SW480 (cell line): ENCODE measurements at regions not wholly inside any gene's neighbourhood (a gene's known extent, or its start where the extent isn't known, plus 50 kb on each side); places are given as distances from the start of the nearest gene placed in this dataset.

Source experiments
- DNase-seq: peaks from one replicate; pipeline ENCODE4 v3.0.0-alpha.2; 2016; ENCODE audit warnings: low spot score

- no peak for DNase-seq
Measured at GRCh38 chr20:24718277-24718676, 230.8 kb upstream of the CST7 start.

GRCh38 chr20:24718696-24719095 lies 230.4 kb upstream of the CST7 start:
- no peak for DNase-seq

- no peak for DNase-seq
Measured at GRCh38 chr20:24720957-24721356, 228.1 kb upstream of the CST7 start.

GRCh38 chr20:24721891-24722568 lies 227.0 kb upstream of the CST7 start:
- no peak for DNase-seq

DNA sequence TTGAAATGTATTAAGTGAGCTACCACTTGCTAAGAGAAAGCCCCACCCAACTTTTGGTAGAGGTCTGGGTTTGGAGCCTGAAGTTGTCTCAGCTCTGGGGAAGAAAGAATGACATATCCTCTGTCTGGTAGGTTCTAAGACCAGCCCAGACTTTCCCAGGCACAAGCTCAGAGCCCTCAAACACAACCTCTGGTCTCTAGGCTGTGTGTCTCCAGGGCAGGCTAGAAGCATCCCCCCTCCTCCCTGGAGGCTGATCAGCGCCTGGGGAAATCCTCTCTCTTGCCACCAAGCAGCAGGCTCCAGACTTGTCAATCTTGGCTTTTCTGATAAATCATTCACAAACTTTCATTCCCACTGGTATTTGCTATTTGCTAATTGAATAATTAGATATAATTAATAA lies 226.5 kb upstream of the CST7 start:
- DNase-seq: no peak

DNA sequence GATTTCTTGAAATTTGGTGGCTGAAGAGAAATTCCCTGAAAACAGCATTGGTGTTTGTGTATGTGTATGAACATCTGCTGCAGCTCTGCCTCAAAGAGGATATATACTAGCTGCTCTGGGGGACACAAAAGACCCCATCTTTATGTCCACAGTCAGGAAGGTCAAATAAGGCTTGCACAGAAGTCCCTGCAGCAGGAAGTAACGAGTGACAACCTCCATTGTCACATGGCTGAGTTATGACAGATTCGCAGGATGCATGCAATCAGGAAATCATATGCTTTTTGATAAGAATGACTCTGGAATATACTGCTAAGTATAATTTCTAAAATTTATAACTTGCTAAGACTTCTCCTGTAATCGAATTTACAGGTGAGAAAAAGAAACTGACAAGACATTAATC lies 225.9 kb upstream of the CST7 start:
- no peak for DNase-seq

DNA sequence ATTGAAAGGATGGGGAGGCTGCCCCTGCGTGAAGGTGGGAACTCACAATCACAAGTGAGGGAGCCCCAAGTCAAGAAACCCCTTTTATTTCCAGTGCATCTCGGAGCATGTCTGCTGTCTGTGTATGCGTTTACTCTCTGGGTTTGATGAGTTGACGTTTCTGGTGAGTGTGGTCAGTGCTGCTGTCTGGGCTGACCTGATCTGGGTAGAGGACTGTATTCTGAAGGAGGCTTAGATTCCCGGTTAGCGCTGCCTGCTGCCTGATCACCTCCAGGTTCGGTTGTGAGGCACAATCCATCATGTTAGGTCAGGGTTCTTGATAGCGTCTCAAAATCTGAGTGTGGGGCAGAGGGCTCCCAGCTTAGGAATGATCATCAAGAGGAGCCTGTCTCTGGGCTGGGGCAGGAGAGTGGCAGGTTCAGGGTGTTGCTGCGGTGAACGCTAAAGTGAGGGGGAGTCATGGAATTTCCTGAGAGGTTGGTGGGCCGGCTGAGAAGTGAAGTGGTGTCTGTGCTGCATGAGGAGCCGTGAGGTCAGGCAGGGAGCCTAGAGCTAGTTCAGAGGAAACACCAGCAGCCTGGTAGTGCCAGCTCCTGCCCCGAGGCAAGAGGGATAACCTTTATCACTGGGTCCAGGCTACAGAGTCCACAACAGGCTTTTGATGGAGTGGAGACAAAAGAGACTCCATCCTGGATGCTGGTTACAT lies 225.3 kb upstream of the CST7 start:
- DNase-seq: no peak

DNA sequence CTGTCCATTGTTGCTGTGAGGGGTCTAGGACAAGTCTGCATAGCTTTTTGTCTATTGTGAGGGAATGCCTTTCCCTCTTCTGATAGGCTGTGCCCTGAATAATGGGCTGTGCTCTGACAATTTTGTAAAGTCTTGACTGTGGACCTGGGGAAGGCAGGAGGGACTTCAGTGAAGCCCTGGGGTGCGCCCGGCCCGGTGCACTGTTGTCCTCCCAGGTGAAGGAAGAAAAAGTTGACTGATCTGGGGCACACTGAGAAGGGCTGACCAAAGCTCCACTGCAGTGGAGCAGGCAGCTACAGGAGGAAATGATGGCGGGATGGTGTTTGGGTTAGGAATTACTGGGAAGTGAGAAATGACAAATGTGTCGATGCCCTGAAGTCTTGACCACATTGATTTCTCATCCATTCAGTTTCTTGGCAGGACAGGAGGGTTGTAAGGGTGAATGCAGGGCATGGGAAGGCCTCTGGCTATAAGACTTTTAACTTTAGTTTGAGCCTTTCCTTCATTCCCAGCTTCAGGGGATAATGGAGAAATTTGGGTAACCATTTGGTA lies 224.0 kb upstream of the CST7 start:
- DNase-seq: no peak

DNA sequence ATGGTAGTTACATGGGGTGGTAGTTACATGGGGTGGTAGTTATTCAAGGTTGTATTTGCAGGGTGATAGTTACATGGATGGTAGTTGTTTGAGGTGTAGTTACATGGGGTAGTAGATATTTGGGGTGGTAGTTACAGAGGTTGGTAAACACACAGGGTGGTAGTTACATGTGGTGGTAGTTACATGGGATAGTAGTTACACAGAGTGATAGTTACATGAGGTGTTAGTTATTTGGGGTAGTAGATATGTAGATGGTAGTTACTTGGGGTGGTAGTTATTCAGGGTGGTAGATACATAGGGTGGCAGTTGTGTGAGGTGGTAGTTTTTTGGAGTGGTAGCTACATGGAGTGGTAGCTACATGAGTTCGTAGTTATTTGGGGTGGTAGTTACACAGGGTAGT lies 221.3 kb upstream of the CST7 start:
- no peak for DNase-seq

- DNase-seq: no peak
Measured at GRCh38 chr20:24729896-24730605, 219.0 kb upstream of the CST7 start.

- DNase-seq: no peak
Measured at GRCh38 chr20:24730750-24731149, 218.3 kb upstream of the CST7 start.

DNA sequence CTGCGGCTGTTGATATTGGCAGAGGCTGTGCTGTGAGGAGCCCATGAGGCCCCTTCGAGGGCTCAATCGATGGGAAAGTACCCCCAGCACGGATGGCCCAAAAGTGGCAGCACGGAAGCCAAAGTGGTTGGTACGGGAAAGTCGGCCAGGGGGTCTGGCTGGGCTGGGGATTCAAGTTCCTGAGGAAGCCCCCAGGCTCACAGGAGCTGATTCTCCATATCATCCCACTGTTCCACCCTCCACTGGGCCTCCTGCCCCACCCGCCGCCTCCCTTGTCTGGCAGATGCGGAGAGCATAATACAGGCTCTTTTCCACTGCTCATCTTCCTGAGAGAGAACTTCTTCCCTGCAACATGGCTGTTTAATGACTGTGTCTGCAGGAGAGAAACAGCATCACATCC lies 217.8 kb upstream of the CST7 start:
- no peak for DNase-seq

- no peak for DNase-seq
Measured at GRCh38 chr20:24732076-24732475, 217.0 kb upstream of the CST7 start.

GRCh38 chr20:24732599-24732998 lies 216.5 kb upstream of the CST7 start:
- DNase-seq: no peak

- DNase-seq: no peak
Measured at GRCh38 chr20:24733416-24733815, 215.7 kb upstream of the CST7 start.

DNA sequence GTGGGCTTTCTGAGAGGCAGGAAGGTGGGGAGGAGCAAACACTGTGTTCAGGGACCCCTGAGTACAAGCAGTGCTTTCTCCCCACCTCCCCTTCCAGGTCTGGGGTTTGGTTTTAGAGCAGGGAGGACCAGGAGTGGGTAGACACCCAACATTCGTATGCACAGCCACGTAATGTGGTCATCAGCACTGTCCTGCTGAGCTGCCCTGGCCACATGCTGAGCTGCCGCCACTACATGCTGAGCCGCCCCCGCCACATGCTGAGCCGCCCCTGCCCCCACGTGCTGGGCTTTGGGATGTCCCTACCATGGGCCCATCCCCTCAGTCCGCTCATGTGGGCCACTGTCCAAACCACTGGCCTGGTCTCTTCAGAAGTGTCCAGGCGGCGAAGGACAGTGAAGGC lies 214.9 kb upstream of the CST7 start:
- DNase-seq: no peak

DNA sequence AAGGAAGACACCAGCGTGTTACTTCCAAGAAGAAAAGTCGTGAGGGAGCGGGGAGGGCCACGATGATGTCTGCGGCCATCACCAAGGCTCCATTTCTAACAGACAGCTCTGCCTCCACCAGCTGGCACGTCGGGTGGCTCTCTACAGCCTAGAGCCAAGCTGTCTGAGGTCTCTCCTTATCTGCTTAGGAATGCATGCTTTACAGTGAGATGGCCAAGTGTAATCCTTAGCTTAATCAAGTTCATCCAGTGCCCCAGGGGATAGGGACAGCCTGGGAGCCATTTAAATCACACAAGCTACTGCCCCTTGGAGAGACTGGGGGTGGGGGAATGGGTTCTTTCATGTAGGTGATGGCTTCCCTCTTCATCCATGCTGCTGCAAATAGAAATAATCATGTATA lies 213.8 kb upstream of the CST7 start:
- no peak for DNase-seq

DNA sequence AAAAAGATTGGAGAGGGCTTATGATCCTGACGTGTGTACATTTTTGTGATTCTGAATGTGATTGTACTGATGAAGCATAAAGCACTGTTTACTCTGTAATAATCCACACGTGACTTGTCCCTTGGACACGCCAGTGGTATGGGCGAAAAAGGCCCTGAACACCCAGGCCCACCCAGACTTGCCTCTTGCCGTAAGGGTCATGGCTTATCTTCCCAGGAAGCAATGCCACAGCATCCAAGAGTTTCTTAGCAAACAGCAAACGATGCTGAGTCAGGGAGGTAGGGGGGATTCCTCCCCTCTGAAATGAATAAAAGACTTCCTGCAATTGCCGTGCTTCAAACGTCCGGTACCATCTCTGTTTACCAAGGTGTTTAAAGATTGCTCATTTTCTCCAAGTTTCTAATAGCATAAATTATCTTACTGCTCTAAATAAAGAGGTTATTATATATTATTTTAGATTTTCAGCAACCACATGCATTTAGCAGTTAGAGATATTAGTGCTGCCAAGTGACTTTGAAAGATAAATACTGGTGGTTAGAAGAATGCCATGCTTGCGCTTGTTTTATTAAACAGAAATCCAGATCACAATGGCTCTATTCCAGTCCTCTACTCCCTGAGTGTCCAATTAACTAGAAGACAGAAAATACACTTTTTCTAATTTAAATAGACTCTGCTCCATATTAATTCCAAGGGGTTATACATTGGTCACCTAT lies 212.8 kb upstream of the CST7 start:
- no peak for DNase-seq

- DNase-seq: no peak
Measured at GRCh38 chr20:24736844-24737211, 212.2 kb upstream of the CST7 start.

GRCh38 chr20:24737212-24737850 lies 211.7 kb upstream of the CST7 start:
- no peak for DNase-seq

DNA sequence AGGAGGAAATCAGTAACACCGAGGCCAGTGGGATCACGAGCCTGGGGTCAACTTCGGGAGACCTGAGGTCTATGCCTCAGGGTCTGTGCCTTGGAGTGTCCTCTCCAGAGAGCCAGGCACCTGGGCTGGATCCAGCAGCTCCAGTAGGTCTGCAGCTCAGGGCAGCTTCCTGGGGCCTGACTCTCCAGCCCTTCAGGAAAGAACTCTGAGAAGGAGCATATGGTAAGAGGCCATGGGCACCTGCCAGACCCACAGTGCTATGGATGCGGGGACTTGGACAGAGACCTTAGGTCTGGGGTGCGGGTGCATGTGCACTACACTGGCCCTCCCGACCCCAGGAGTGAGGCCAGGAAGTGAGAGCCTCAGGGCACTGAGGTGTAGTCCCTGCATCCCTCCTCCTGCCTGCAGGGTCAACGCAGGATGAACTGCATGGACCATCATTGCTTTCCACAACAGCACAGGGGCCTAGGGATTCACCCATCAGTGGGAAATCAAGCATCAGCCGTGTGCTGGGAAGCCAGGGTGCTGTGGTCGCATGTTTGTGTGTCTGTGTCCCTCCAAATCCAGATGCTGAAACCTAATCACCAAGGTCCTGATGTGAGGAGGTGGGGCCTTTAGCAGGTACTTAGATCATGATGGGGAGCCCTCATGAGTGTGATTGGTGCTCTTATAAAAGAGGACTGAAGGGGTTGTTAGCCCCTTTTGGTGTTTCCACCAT lies 210.9 kb upstream of the CST7 start:
- no peak for DNase-seq
